Uterus (tissue), 2 donors: ENCODE measurements at regions not wholly inside any gene's neighbourhood (a gene's known extent, or its start where the extent isn't known, plus 50 kb on each side); places are given as distances from the start of the nearest gene placed in this dataset.

Experiments
- POLR2A ChIP-seq, 2 donors: fragments of 450-650 bp; IDR thresholded peaks; one replicate each; pipeline ENCODE4 v1.6.1; 2016; ENCODE audit warnings: antibody characterized with exemption in 2 of 2, mild to moderate bottlenecking in 1 of 2, moderate library complexity in 1 of 2
- TF ChIP-seq, protein P1 (sequence below), 4 experiments: fragments of 200-600 bp in 2 of 4; fragments of 450-650 bp in 2 of 4; sonication (generic) in 2 of 4; IDR thresholded peaks; one replicate each; pipeline ENCODE4 v1.5.1; 2016 to 2019; ENCODE audit warnings: antibody characterized with exemption in 4 of 4, mild to moderate bottlenecking in 2 of 4, moderate library complexity in 1 of 4

DNA sequence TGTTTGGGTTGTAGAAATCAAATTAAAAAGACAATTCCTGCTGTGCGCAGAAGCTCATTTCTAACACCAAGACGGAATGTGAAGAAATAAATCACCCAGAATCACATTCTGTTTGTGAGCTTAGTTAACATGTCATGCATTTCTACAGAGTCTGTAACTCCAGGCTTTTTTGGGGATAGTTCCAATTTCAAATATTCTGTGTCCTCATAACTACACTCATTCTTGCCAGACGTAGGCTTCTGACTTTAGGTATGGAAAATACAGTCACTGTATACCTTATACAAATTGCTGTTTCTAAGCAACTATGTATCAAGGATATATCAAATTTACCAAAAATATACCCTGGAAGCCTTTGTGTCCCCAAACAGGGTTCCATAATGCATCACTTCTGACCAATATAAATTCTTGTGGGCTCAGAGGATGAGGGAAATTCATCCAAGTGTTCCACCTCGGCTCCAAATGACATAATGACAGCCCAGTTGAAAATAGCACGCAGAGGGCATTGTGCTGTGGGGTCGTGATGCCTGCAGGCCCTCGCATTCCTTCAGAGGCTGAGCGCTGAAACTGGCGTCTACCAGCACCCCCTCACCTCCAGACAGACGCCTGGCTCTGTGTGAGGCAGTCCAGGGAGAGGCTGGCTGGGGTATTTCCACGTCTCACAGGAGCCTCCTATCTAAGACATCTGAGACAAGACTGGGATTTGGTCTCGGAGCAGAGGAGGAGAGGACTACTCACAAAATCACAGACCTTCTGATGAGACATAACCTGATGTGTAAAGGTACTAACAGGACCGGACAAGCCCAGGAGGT lies 79.8 kb downstream of the KLF4 start:
- no peak for TF ChIP-seq POLR2A (IDR thresholded peaks at IDR 0.05)
- TF ChIP-seq, protein P1, sequence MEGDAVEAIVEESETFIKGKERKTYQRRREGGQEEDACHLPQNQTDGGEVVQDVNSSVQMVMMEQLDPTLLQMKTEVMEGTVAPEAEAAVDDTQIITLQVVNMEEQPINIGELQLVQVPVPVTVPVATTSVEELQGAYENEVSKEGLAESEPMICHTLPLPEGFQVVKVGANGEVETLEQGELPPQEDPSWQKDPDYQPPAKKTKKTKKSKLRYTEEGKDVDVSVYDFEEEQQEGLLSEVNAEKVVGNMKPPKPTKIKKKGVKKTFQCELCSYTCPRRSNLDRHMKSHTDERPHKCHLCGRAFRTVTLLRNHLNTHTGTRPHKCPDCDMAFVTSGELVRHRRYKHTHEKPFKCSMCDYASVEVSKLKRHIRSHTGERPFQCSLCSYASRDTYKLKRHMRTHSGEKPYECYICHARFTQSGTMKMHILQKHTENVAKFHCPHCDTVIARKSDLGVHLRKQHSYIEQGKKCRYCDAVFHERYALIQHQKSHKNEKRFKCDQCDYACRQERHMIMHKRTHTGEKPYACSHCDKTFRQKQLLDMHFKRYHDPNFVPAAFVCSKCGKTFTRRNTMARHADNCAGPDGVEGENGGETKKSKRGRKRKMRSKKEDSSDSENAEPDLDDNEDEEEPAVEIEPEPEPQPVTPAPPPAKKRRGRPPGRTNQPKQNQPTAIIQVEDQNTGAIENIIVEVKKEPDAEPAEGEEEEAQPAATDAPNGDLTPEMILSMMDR (IDR thresholded peaks at IDR 0.05) = no peak
